B cell (primary cell): ENCODE measurements at regions not wholly inside any gene's neighbourhood (a gene's known extent, or its start where the extent isn't known, plus 50 kb on each side); places are given as distances from the start of the nearest gene placed in this dataset. TPM values are rescaled to one million over a fixed set of nuclear protein-coding genes. Genes with fewer than 3 reads are reported as not detected.

ENCODE experiments used
- ATAC-seq: fragments of 200-7000 bp; cut with Tn5 transposase; one replicate; pipeline ENCODE4 v1.10.0; 2021; ENCODE audit warnings: low read depth, mild to moderate bottlenecking, moderate number of reproducible peaks, moderate library complexity
- CTCF ChIA-PET: fragments of 350-600 bp; sonication (Branson Sonifier 250); formaldehyde crosslinking; loops from one replicate; lab custom pipeline; 2021; ENCODE audit warnings: antibody characterized with exemption, inconsistent platforms; lab: Charles Lee
- POLR2A ChIA-PET: fragments of 350-600 bp; sonication (Branson Sonifier 250); formaldehyde crosslinking; loops from one replicate; lab custom pipeline; 2021; ENCODE audit warnings: antibody characterized with exemption; lab: Charles Lee
- DNase-seq: peaks from one replicate; pipeline ENCODE4 v3.0.0; 2013
- H2AFZ ChIP-seq: 2 replicates; pipeline ENCODE4 v1.6.1; 2012; ENCODE audit warnings: mild to moderate bottlenecking, low read depth, low read length; ENCODE audit not compliant: insufficient read depth, poor library complexity, severe bottlenecking
- H3K27ac ChIP-seq, 2 donors: 1 replicate in 1 of 2; 2 replicates in 1 of 2; pipeline ENCODE4 v1.5.1; 2012 to 2013; ENCODE audit warnings: low read length in 2 of 2, mild to moderate bottlenecking in 2 of 2, moderate library complexity in 1 of 2
- H3K27me3 ChIP-seq, 4 experiments: fragments of 200-600 bp in 1 of 4; sonication (generic) in 1 of 4; replicated peaks in 1 of 4; 1 replicate in 2 of 4; 2 replicates in 2 of 4; pipeline versions ENCODE4 v1.6.1 to v1.7.0; 2013 to 2016; ENCODE audit warnings: low read length in 3 of 4, mild to moderate bottlenecking in 2 of 4, mixed read lengths in 1 of 4, moderate library complexity in 1 of 4; ENCODE audit not compliant: insufficient read depth in 4 of 4, control insufficient read depth in 3 of 4; ENCODE audit errors: control extremely low read depth in 1 of 4
- H3K36me3 ChIP-seq, 2 experiments: replicated peaks in 1 of 2; 1 replicate in 1 of 2; 2 replicates in 1 of 2; pipeline versions ENCODE4 v1.6.1 to v1.7.1; 2013; ENCODE audit warnings: low read length in 1 of 2; ENCODE audit not compliant: insufficient read depth in 2 of 2, control insufficient read depth in 1 of 2; ENCODE audit errors: control extremely low read depth in 1 of 2, extremely low read depth in 1 of 2
- H3K4me1 ChIP-seq, 2 donors: fragments of 200-600 bp in 1 of 2; sonication (generic) in 1 of 2; 1 replicate in 1 of 2; 2 replicates in 1 of 2; pipeline versions ENCODE4 v1.5.1 to v1.6.1; 2013 to 2017; ENCODE audit warnings: low read length in 2 of 2; ENCODE audit not compliant: control insufficient read depth in 2 of 2, insufficient read depth in 2 of 2
- H3K4me2 ChIP-seq: replicated peaks from 2 replicates; pipeline ENCODE3; 2012; ENCODE audit warnings: mild to moderate bottlenecking, low read depth, low read length; ENCODE audit not compliant: poor library complexity, severe bottlenecking
- H3K4me3 ChIP-seq, 5 experiments: fragments of 200-600 bp in 1 of 5; sonication (generic) in 1 of 5; 1 replicate in 3 of 5; 2 replicates in 2 of 5; pipeline versions ENCODE4 v1.5.1 to v1.7.0; 2011 to 2016; ENCODE audit warnings: low read length in 4 of 5, mild to moderate bottlenecking in 4 of 5, low read depth in 2 of 5, control low read depth in 1 of 5, moderate library complexity in 1 of 5; ENCODE audit not compliant: insufficient read depth in 1 of 5; ENCODE audit errors: control extremely low read depth in 1 of 5, extremely low read depth in 1 of 5
- H3K79me2 ChIP-seq: fragments of 200-600 bp; sonication (generic); one replicate; pipeline ENCODE4 v1.6.0; 2016; ENCODE audit warnings: low read length; ENCODE audit not compliant: control insufficient read depth, insufficient read depth
- H3K9ac ChIP-seq: fragments of 200-600 bp; sonication (generic); 2 replicates; pipeline ENCODE4 v1.6.1; 2017; ENCODE audit warnings: mild to moderate bottlenecking, low read length, moderate library complexity
- H3K9me3 ChIP-seq, 3 donors: one replicate each; pipeline versions ENCODE4 v1.6.1 to v1.7.1; 2013; ENCODE audit warnings: low read length in 2 of 3; ENCODE audit not compliant: control insufficient read depth in 2 of 3, insufficient read depth in 1 of 3; ENCODE audit errors: control extremely low read depth in 1 of 3
- H4K20me1 ChIP-seq: 2 replicates; pipeline ENCODE4 v1.6.0; 2012; ENCODE audit warnings: mild to moderate bottlenecking, low read length; ENCODE audit not compliant: insufficient read depth, control insufficient read depth, poor library complexity, severe bottlenecking
- H3K27ac Mint-ChIP-seq: one replicate; pipeline ENCODE4 v1.8.0; 2021; ENCODE audit warnings: mixed read lengths
- H3K27me3 Mint-ChIP-seq: one replicate; pipeline ENCODE4 v1.8.0; 2021; ENCODE audit warnings: mixed read lengths
- H3K4me1 Mint-ChIP-seq: one replicate; pipeline ENCODE4 v1.8.0; 2021; ENCODE audit warnings: mixed read lengths
- H3K4me3 Mint-ChIP-seq: one replicate; pipeline ENCODE4 v1.8.0; 2021; ENCODE audit warnings: mixed read lengths
- H3K9me3 Mint-ChIP-seq: one replicate; pipeline ENCODE4 v1.8.0; 2022; ENCODE audit warnings: mixed read lengths; ENCODE audit not compliant: insufficient read depth
- EZH2 ChIP-seq: IDR thresholded peaks from 2 replicates; pipeline ENCODE4 v1.6.1; 2012; ENCODE audit warnings: borderline replicate concordance, low read depth, mild to moderate bottlenecking, moderate library complexity, low read length; ENCODE audit not compliant: insufficient read depth, poor library complexity, severe bottlenecking
- WGBS: methylation state at CpG from one replicate; pipeline ENCODE4 v1.1.5; 2013; ENCODE audit warnings: missing lambda C conversion rate; ENCODE audit not compliant: insufficient coverage; 5-methylcytosine and 5-hydroxymethylcytosine counted together
- intact Hi-C: fragments of 100-400 bp; cut with micrococcal nuclease; formaldehyde crosslinking; loops from one replicate; pipeline ENCODE4 v1.10.0; 2022
- small RNA-seq: library from RNA; depleted of rRNA; stranded (forward); fragments of <200 nt; gene quantifications from one replicate; pipeline ENCODE3, GENCODE V24; 2012; ENCODE audit warnings: low replicate concordance, low read depth; ENCODE audit not compliant: insufficient read length
- TF ChIP-seq, protein P1 (sequence below): fragments of 200-600 bp; IDR thresholded peaks from one replicate; pipeline ENCODE4 v1.8.0; 2022; ENCODE audit warnings: antibody characterized with exemption, mild to moderate bottlenecking

DNA sequence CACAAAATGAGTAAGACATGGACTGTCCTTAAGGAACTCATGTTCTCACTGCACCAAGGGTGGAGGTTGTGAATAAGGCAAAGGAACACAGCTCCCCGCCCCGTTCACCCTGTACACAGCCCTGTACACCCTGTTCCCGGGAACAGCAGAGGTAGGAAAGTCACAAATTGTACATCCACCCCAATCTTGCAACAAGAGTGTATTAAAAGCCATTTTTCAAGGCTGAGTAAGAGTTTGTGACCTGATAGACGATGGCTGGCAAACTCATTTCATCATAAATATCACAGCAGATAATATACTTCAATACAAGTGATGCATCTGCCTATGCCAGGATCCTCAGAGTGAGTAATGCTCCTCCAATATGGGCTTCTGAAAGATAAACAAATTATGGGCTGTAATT is 52.5 kb upstream of the CAMK1G start:
- no peaks in the 10 kb centered on the region for H3K36me3 ChIP-seq
- Mint-ChIP-seq H3K4me1 (no peaks in the 10 kb centered on the region), H3K27ac (no peak overlapping the region), H3K9me3 (no peaks in the 10 kb centered on the region), H3K4me3 (no peak overlapping the region), H3K27me3 (peaks cover 35% of the 10 kb centered on the region)
- no peaks in the 10 kb centered on the region for H3K9me3 ChIP-seq
- peaks cover 0 to 3% (median 0%) of the 10 kb centered on the region in 4 experiments for H3K27me3 ChIP-seq
- TF ChIP-seq EZH2: no peak
- H4K20me1 ChIP-seq: no peaks in the 10 kb centered on the region
- H3K4me3 ChIP-seq: no peak overlapping the region
- no peaks in the 10 kb centered on the region for H3K4me1 ChIP-seq
- WGBS: no CpG with 5 or more reads among the region's 4 CpGs
- no peak for DNase-seq
- H3K4me2 ChIP-seq: no peak overlapping the region
- CTCF ChIA-PET: no interaction called here
- POLR2A ChIA-PET: no interaction called here
- ATAC-seq: no peak
- H2AFZ ChIP-seq: no peak overlapping the region
- intact Hi-C loops: no loop called here
- H3K79me2 ChIP-seq: no peaks in the 10 kb centered on the region
- no peak overlapping the region for H3K9ac ChIP-seq
- no peak overlapping the region for H3K27ac ChIP-seq

DNA sequence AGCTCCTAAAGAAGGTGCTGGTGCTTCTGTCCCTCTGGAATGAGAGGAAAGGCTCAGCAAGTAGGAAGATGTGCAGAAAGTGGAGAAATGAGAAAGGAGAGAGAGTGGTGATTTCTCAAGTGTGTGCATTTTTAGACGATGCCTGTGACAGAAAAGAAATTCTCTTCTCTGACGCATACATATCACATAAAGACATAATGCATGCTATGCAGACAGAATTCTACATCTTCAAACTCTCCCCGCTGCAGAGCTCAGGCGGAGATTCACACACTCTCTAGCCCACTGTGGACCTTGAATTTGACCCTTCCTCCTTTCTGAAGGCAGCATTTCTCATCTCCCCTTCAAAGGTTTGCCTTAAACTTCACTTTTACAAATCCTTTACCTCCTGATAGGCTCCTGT is 52.0 kb upstream of the CAMK1G start:
- H3K27me3 Mint-ChIP-seq: peaks cover 36% of the 10 kb centered on the region
- TF ChIP-seq, protein P1, sequence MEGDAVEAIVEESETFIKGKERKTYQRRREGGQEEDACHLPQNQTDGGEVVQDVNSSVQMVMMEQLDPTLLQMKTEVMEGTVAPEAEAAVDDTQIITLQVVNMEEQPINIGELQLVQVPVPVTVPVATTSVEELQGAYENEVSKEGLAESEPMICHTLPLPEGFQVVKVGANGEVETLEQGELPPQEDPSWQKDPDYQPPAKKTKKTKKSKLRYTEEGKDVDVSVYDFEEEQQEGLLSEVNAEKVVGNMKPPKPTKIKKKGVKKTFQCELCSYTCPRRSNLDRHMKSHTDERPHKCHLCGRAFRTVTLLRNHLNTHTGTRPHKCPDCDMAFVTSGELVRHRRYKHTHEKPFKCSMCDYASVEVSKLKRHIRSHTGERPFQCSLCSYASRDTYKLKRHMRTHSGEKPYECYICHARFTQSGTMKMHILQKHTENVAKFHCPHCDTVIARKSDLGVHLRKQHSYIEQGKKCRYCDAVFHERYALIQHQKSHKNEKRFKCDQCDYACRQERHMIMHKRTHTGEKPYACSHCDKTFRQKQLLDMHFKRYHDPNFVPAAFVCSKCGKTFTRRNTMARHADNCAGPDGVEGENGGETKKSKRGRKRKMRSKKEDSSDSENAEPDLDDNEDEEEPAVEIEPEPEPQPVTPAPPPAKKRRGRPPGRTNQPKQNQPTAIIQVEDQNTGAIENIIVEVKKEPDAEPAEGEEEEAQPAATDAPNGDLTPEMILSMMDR: no peak
- no peak for TF ChIP-seq EZH2

More for the DNA sequence above, 52.0 kb upstream of the CAMK1G start:
- ChIA-PET CTCF (no interaction called here), POLR2A (no interaction called here)
- no peak overlapping the region for H3K4me2 ChIP-seq
- no peak overlapping the region for H2AFZ ChIP-seq
- no peaks in the 10 kb centered on the region for H3K36me3 ChIP-seq
- H3K9me3 ChIP-seq: no peaks in the 10 kb centered on the region
- ATAC-seq (no peak), DNase-seq (no peak)
- H3K4me3 ChIP-seq: no peak overlapping the region
- no peaks in the 10 kb centered on the region for H4K20me1 ChIP-seq
- no peaks in the 10 kb centered on the region for H3K4me1 Mint-ChIP-seq
- intact Hi-C loops: no loop called here
- H3K4me1 ChIP-seq: no peaks in the 10 kb centered on the region
- WGBS: 98% methylated on average over 3 of the region's 4 CpGs
- H3K9me3 Mint-ChIP-seq: no peaks in the 10 kb centered on the region
- H3K27ac ChIP-seq: no peak overlapping the region
- H3K4me3 Mint-ChIP-seq: no peak overlapping the region
- H3K9ac ChIP-seq: no peak overlapping the region
- no peak overlapping the region for H3K27ac Mint-ChIP-seq
- peaks cover 0 to 3% (median 0%) of the 10 kb centered on the region in 4 experiments for H3K27me3 ChIP-seq
- no peaks in the 10 kb centered on the region for H3K79me2 ChIP-seq

Small RNA genes in the stretch of these regions (small RNA-seq; reads per million reads assigned to genes)
- gene AC104465.1: not detected
